HL-60 (cell line): ENCODE measurements at regions not wholly inside any gene's neighbourhood (a gene's known extent, or its start where the extent isn't known, plus 50 kb on each side); places are given as distances from the start of the nearest gene placed in this dataset.
A peak's percentile ranks its signal among the peaks of the same experiment; 100 is the strongest.

ENCODE experiments used
- DNase-seq, 2 experiments: peaks; one replicate each; pipeline ENCODE4 v3.0.0-alpha.2; 2010 to 2020; ENCODE audit warnings: low read depth in 1 of 2, low spot score in 1 of 2
- H3K27ac ChIP-seq: fragments of 250-450 bp; sonication (Bioruptor Pico); replicated peaks from 2 replicates; pipeline ENCODE4 v1.5.1; 2020; ENCODE audit warnings: mild to moderate bottlenecking, moderate library complexity
- H3K27me3 ChIP-seq: fragments of 250-450 bp; sonication (Bioruptor Pico); 2 replicates; pipeline ENCODE4 v1.5.1; 2021; ENCODE audit warnings: mild to moderate bottlenecking, moderate library complexity; ENCODE audit not compliant: insufficient read depth, poor library complexity, severe bottlenecking
- H3K4me3 ChIP-seq: replicated peaks from 2 replicates; pipeline ENCODE4 v1.5.1; 2011; ENCODE audit warnings: mild to moderate bottlenecking, control low read depth, low read length; ENCODE audit not compliant: insufficient read depth
- CTCF ChIP-seq: IDR thresholded peaks from one replicate; pipeline ENCODE4 v1.5.1; 2011; ENCODE audit warnings: low read length, control low read depth, inconsistent platforms; ENCODE audit not compliant: insufficient read depth
- GABPA ChIP-seq: IDR thresholded peaks from 2 replicates; pipeline ENCODE4 v1.6.1; 2012; ENCODE audit warnings: low read depth
- REST ChIP-seq: IDR thresholded peaks from 2 replicates; pipeline ENCODE4 v1.6.1; 2012; ENCODE audit warnings: low read depth; ENCODE audit not compliant: insufficient replicate concordance
- SPI1 ChIP-seq: IDR thresholded peaks from 2 replicates; pipeline ENCODE4 v1.6.1; 2012; ENCODE audit warnings: low read depth, mild to moderate bottlenecking, borderline replicate concordance

- H3K27me3 ChIP-seq = no peaks in the 10 kb centered on the region
- DNase-seq = no peak
- H3K4me3 ChIP-seq = no peak overlapping the region
- TF ChIP-seq CTCF (no peak), REST (no peak), SPI1 (no peak), GABPA (no peak)
- H3K27ac ChIP-seq = no peak overlapping the region
Observed at GRCh38 chr5:174794931-174795672, 70.7 kb downstream of the MSX2 start.

GRCh38 chr5:174793684-174794328 lies 69.4 kb downstream of the MSX2 start:
- DNase-seq = peak; percentile 1 to 41

More at GRCh38 chr5:174793684-174794328, 69.4 kb downstream of the MSX2 start:
- TF ChIP-seq REST = no peak
- TF ChIP-seq CTCF = peak; percentile 83
- no peak overlapping the region for H3K27ac ChIP-seq
- H3K27me3 ChIP-seq = no peaks in the 10 kb centered on the region
- H3K4me3 ChIP-seq = no peak overlapping the region
